ENCODE measurements at regions not wholly inside any gene's neighbourhood (a gene's known extent, or its start where the extent isn't known, plus 50 kb on each side); places are given as distances from the start of the nearest gene placed in this dataset.

GRCh38 chr7:98711945-98712344 is 94.9 kb downstream of the NPTX2 start:
- TF ChIP-seq EZH2 (optimal IDR thresholded peaks at IDR 0.05; ENCODE audit: low read depth, low read length) (no peak), CTCF (IDR thresholded peaks at IDR 0.05; ENCODE audit: low read length) (no peak)

All from MM.1S (cell line).